SH-SY5Y (cell line): ENCODE measurements at regions not wholly inside any gene's neighbourhood (a gene's known extent, or its start where the extent isn't known, plus 50 kb on each side); places are given as distances from the start of the nearest gene placed in this dataset.

Source experiments
- GATA2 ChIP-seq: IDR thresholded peaks from 2 replicates; pipeline ENCODE4 v1.6.1; 2011; ENCODE audit warnings: mild to moderate bottlenecking, low read depth, low read length
- GATA3 ChIP-seq: IDR thresholded peaks from 2 replicates; pipeline ENCODE4 v1.6.1; 2011; ENCODE audit warnings: low read depth, mild to moderate bottlenecking, low read length, moderate library complexity

DNA sequence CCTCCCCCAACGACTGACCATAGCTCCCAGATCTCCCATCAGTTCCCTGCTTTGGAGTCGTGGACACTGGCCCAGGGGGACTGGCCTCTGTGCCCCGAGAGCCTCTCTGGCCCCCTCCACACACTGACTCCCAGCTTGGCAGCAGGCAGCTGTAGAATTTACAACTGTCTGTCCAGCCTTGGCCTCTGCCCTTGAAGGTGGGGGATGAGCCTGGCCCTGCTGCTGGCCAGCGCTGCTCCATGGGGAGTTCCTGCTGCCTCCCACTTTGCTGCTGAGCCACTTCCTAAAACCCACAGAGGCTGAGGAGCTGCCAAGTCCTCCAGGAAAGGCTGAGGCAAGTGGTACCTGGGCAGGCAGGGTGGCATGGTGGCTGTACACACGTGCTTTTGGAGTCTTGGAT, 147.1 kb downstream of the WDR11 start:
- TF ChIP-seq GATA3 = no peak
- TF ChIP-seq GATA2 = no peak
